ENCODE measurements at regions not wholly inside any gene's neighbourhood (a gene's known extent, or its start where the extent isn't known, plus 50 kb on each side); places are given as distances from the start of the nearest gene placed in this dataset.

DNA sequence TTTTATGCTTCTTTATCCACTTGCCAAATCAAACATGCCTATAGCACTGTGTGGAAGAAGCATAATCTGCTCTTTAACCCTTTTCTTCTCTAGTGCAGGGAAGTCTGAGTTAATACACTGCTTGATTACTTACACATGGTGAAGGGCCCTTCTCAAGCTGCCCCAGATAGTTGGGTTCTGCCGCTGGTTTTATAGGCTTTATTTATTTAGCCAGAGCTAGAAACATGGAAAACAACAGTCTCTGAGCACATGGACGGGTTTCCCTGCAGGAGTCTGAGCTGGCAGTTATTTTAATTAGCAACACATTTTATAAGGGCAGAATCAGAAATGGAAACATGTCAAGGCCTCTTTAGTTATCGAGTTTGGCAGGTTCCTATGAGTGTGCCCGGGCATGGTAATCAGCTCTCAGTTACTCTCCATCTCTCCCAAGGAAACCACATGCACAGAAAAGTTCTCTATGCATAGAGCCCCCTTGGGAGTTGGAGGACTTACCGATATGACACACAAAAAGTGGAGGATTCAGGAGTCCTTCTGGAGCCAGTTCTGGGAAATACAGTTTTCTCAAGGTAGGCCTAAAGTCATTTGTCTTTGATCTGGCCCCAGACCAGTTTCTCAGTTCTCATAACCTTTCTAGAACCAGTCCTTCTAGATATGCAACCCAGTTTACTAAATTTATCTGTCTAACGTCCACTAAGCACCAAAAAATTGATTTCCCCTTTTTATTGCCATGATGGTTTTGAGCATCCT is 564.8 kb downstream of the ACTL7B start:
- Histone ChIP-seq H2BK5ac (ENCODE audit: low read depth, low read length, poor library complexity, severe bottlenecking) (no peak overlapping the region), H3K9me1 (ENCODE audit: insufficient read depth, low read length) (no peaks in the 10 kb centered on the region), H3K56ac (ENCODE audit: extremely low read depth, insufficient read depth, low read length) (no peak overlapping the region), H2BK20ac (ENCODE audit: low read depth, low read length) (no peak overlapping the region), H4K8ac (ENCODE audit: low read depth in 2 of 2, low read length in 2 of 2) (no peak overlapping the region), H4K5ac (ENCODE audit: low read depth, low read length) (no peak overlapping the region), H3K79me1 (ENCODE audit: low read depth in 1 of 2, low read length in 2 of 2) (no peaks in the 10 kb centered on the region), H2BK15ac (ENCODE audit: low read depth, low read length) (no peak overlapping the region), H4K91ac (ENCODE audit: insufficient read depth, low read depth, low read length) (no peak overlapping the region), H3K36me3 (ENCODE audit: control insufficient read depth, insufficient read depth, low read length) (no peaks in the 10 kb centered on the region), H2AFZ (replicated peaks; ENCODE audit: low read length, poor library complexity) (no peak overlapping the region), H3K4ac (ENCODE audit: low read depth, low read length) (no peak overlapping the region), H3K27me3 (ENCODE audit: control insufficient read depth, insufficient read depth, low read length) (no peaks in the 10 kb centered on the region; the same call in 1 of the 2 replicates), H2AK9ac (replicated peaks; ENCODE audit: low read depth, low read length, poor library complexity) (no peak overlapping the region), H3K9ac (ENCODE audit: low read depth, low read length) (no peak overlapping the region), H3K4me1 (ENCODE audit: control insufficient read depth, insufficient read depth, low read length) (no peaks in the 10 kb centered on the region), H3K23ac (ENCODE audit: low read depth, low read length) (no peak overlapping the region), H4K20me1 (ENCODE audit: insufficient read depth, low read length) (no peaks in the 10 kb centered on the region), H3K27ac (ENCODE audit: insufficient read depth, low read length) (no peak overlapping the region), H2AK5ac (ENCODE audit: low read depth, low read length) (no peak overlapping the region), H3K4me2 (ENCODE audit: low read depth, low read length) (no peak overlapping the region), H3K9me3 (ENCODE audit: control insufficient read depth, insufficient read depth, low read length) (no peaks in the 10 kb centered on the region), H3K14ac (replicated peaks; ENCODE audit: low read depth, low read length) (no peak overlapping the region), H3K18ac (ENCODE audit: low read depth, low read length) (no peak overlapping the region), H2BK120ac (ENCODE audit: low read depth, low read length) (no peak overlapping the region), H3K4me3 (ENCODE audit: insufficient read depth, low read depth, low read length) (no peak overlapping the region)
- ATAC-seq (ENCODE audit: low read depth) (no peak), DNase-seq (no peak)
- TF ChIP-seq CEBPB (IDR thresholded peaks at IDR 0.05; ENCODE audit: low read depth, low read length) (no peak), RAD21 (IDR thresholded peaks at IDR 0.05; ENCODE audit: low read length) (no peak), POLR2A (IDR thresholded peaks at IDR 0.05; ENCODE audit: low read depth, low read length) (no peak), BHLHE40 (IDR thresholded peaks at IDR 0.05; ENCODE audit: low read depth, low read length) (no peak), RFX5 (IDR thresholded peaks at IDR 0.05; ENCODE audit: low read depth, low read length) (no peak), MXI1 (IDR thresholded peaks at IDR 0.05; ENCODE audit: borderline replicate concordance, low read depth, low read length) (no peak), FOS (IDR thresholded peaks at IDR 0.05; ENCODE audit: low read depth, low read length) (no peak), MAFK (IDR thresholded peaks at IDR 0.05; ENCODE audit: low read depth, low read length) (no peak), NFE2L2 (IDR thresholded peaks at IDR 0.05; ENCODE audit: low read depth, low read length) (no peak), SMC3 (IDR thresholded peaks at IDR 0.05; ENCODE audit: low read depth, low read length) (no peak), CHD1 (IDR thresholded peaks at IDR 0.05; ENCODE audit: low read depth, low read length) (no peak), MAZ (IDR thresholded peaks at IDR 0.05; ENCODE audit: borderline replicate concordance, low read depth, low read length) (no peak), RCOR1 (IDR thresholded peaks at IDR 0.05; ENCODE audit: insufficient replicate concordance, low read length) (no peak)
- TF ChIP-seq, protein P1, sequence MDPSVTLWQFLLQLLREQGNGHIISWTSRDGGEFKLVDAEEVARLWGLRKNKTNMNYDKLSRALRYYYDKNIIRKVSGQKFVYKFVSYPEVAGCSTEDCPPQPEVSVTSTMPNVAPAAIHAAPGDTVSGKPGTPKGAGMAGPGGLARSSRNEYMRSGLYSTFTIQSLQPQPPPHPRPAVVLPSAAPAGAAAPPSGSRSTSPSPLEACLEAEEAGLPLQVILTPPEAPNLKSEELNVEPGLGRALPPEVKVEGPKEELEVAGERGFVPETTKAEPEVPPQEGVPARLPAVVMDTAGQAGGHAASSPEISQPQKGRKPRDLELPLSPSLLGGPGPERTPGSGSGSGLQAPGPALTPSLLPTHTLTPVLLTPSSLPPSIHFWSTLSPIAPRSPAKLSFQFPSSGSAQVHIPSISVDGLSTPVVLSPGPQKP (IDR thresholded peaks at IDR 0.05; ENCODE audit: borderline replicate concordance, low read depth, low read length) = no peak
- TF ChIP-seq, protein P2, sequence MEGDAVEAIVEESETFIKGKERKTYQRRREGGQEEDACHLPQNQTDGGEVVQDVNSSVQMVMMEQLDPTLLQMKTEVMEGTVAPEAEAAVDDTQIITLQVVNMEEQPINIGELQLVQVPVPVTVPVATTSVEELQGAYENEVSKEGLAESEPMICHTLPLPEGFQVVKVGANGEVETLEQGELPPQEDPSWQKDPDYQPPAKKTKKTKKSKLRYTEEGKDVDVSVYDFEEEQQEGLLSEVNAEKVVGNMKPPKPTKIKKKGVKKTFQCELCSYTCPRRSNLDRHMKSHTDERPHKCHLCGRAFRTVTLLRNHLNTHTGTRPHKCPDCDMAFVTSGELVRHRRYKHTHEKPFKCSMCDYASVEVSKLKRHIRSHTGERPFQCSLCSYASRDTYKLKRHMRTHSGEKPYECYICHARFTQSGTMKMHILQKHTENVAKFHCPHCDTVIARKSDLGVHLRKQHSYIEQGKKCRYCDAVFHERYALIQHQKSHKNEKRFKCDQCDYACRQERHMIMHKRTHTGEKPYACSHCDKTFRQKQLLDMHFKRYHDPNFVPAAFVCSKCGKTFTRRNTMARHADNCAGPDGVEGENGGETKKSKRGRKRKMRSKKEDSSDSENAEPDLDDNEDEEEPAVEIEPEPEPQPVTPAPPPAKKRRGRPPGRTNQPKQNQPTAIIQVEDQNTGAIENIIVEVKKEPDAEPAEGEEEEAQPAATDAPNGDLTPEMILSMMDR (conservative IDR thresholded peaks at IDR 0.05; ENCODE audit: low read depth, low read length) = no peak
- TF ChIP-seq, protein P3, sequence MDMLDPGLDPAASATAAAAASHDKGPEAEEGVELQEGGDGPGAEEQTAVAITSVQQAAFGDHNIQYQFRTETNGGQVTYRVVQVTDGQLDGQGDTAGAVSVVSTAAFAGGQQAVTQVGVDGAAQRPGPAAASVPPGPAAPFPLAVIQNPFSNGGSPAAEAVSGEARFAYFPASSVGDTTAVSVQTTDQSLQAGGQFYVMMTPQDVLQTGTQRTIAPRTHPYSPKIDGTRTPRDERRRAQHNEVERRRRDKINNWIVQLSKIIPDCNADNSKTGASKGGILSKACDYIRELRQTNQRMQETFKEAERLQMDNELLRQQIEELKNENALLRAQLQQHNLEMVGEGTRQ (IDR thresholded peaks at IDR 0.05; ENCODE audit: low read depth, low read length) = no peak
- ChIA-PET CTCF (no interaction called here), POLR2A (ENCODE audit: unreplicated experiment) (no interaction called here)
- 53% methylated on average over 2 of the region's 6 CpGs; no CpG with 5 or more reads in 1 of the 2 experiments for WGBS, 2 experiments (ENCODE audit: extremely low coverage in 2 of 2, insufficient read length in 1 of 2)
- intact Hi-C loops (cut with micrococcal nuclease) (no loop called here), dilution Hi-C loops (cut with HindIII; ENCODE audit: low sequenced_read_pairs, unreplicated experiment) (no loop called here), in situ Hi-C loops (cut with MboI; ENCODE audit: low sequenced_read_pairs) (no loop called here)
- BruUV-seq (replicated peaks) = no TSS peak
